GM23338 (cell line): ENCODE measurements at regions not wholly inside any gene's neighbourhood (a gene's known extent, or its start where the extent isn't known, plus 50 kb on each side); places are given as distances from the start of the nearest gene placed in this dataset.

Experiments used
- ATAC-seq: fragments of 200-7000 bp; cut with Tn5 transposase; 3 replicates; pipeline ENCODE4 v1.9.1; 2020
- DNase-seq: peaks from one replicate; pipeline ENCODE4 v3.0.0-alpha.2; 2015; ENCODE audit warnings: low spot score
- H2AFZ ChIP-seq: fragments of 200-600 bp; sonication (generic); 2 replicates; pipeline ENCODE4 v1.8.0; 2016; ENCODE audit warnings: antibody characterized with exemption, mild to moderate bottlenecking, moderate library complexity
- H3F3A ChIP-seq: fragments of 200-600 bp; sonication (generic); replicated peaks from 2 replicates; pipeline ENCODE4 v1.8.0; 2017; ENCODE audit warnings: antibody characterized with exemption, mixed run types, low read depth
- H3K27ac ChIP-seq: fragments of 200-600 bp; sonication (generic); 2 replicates; pipeline ENCODE4 v1.6.1; 2016; ENCODE audit warnings: low read depth
- H3K27me3 ChIP-seq: fragments of 200-600 bp; sonication (generic); 2 replicates; pipeline ENCODE4 v1.8.0; 2016; ENCODE audit warnings: mild to moderate bottlenecking, mixed run types, moderate library complexity; ENCODE audit not compliant: insufficient read depth
- H3K36me3 ChIP-seq: fragments of 200-600 bp; sonication (generic); 2 replicates; pipeline ENCODE4 v1.8.0; 2016; ENCODE audit warnings: mild to moderate bottlenecking; ENCODE audit not compliant: insufficient read depth
- H3K4me1 ChIP-seq: fragments of 200-600 bp; sonication (generic); 2 replicates; pipeline ENCODE4 v1.8.0; 2016; ENCODE audit warnings: mild to moderate bottlenecking, moderate library complexity; ENCODE audit not compliant: insufficient read depth
- H3K4me2 ChIP-seq: fragments of 200-600 bp; sonication (generic); 2 replicates; pipeline ENCODE4 v1.7.1; 2017; ENCODE audit warnings: mixed run types
- H3K4me3 ChIP-seq: fragments of 200-600 bp; sonication (generic); 2 replicates; pipeline ENCODE4 v1.6.1; 2016; ENCODE audit warnings: mixed run types
- H3K79me2 ChIP-seq: fragments of 200-600 bp; sonication (generic); replicated peaks from 2 replicates; pipeline ENCODE4 v1.8.0; 2017; ENCODE audit warnings: mild to moderate bottlenecking; ENCODE audit not compliant: insufficient read depth
- H3K9me2 ChIP-seq: fragments of 200-600 bp; sonication (generic); 2 replicates; pipeline ENCODE4 v1.8.0; 2017; ENCODE audit not compliant: insufficient read depth
- H4K20me1 ChIP-seq: fragments of 200-600 bp; sonication (generic); replicated peaks from 2 replicates; pipeline ENCODE4 v1.8.0; 2017; ENCODE audit warnings: mild to moderate bottlenecking; ENCODE audit not compliant: insufficient read depth
- H3K27ac Mint-ChIP-seq: 2 replicates; pipeline ENCODE4 v1.8.0; 2020; ENCODE audit warnings: inconsistent platforms, mild to moderate bottlenecking, moderate library complexity, mixed read lengths
- H3K27me3 Mint-ChIP-seq: 3 replicates; pipeline ENCODE4 v1.8.0; 2022; ENCODE audit warnings: low read depth, mild to moderate bottlenecking, moderate library complexity, mixed read lengths, inconsistent platforms; ENCODE audit not compliant: insufficient read depth, poor library complexity
- H3K36me3 Mint-ChIP-seq: 3 replicates; pipeline ENCODE4 v1.8.0; 2021; ENCODE audit warnings: low read depth, mild to moderate bottlenecking, inconsistent platforms, moderate library complexity, mixed read lengths
- H3K4me1 Mint-ChIP-seq: 3 replicates; pipeline ENCODE4 v1.8.0; 2020; ENCODE audit warnings: mild to moderate bottlenecking, inconsistent platforms, mixed read lengths
- H3K4me3 Mint-ChIP-seq: 3 replicates; pipeline ENCODE4 v1.8.0; 2021; ENCODE audit warnings: moderate library complexity, mild to moderate bottlenecking, inconsistent platforms, mixed read lengths
- H3K9me3 Mint-ChIP-seq: 3 replicates; pipeline ENCODE4 v1.8.0; 2020; ENCODE audit warnings: moderate library complexity, mild to moderate bottlenecking, inconsistent platforms, mixed read lengths
- CREB1 ChIP-seq: fragments of 250-450 bp; sonication (Bioruptor Pico); IDR thresholded peaks from 2 replicates; pipeline ENCODE4 v1.5.0; 2020; ENCODE audit warnings: low read depth, mild to moderate bottlenecking, moderate library complexity
- EZH2 ChIP-seq: fragments of 200-600 bp; sonication (generic); IDR thresholded peaks from one replicate; pipeline ENCODE4 v1.8.0; 2017; ENCODE audit warnings: antibody characterized with exemption, mild to moderate bottlenecking, low read depth; ENCODE audit not compliant: unreplicated experiment
- EZH2phosphoT487 ChIP-seq: fragments of 200-600 bp; sonication (generic); IDR thresholded peaks from one replicate; pipeline ENCODE4 v1.8.1; 2018; ENCODE audit warnings: antibody characterized with exemption; ENCODE audit not compliant: unreplicated experiment
- JUNB ChIP-seq: IDR thresholded peaks from one replicate; pipeline ENCODE4 v1.6.1; 2016; ENCODE audit warnings: antibody characterized with exemption; ENCODE audit not compliant: unreplicated experiment
- NANOG ChIP-seq: IDR thresholded peaks from 2 replicates; pipeline ENCODE4 v1.6.1; 2016; ENCODE audit warnings: antibody characterized with exemption, borderline replicate concordance
- POLR2AphosphoS5 ChIP-seq: IDR thresholded peaks from 2 replicates; pipeline ENCODE4 v1.6.1; 2016; ENCODE audit warnings: antibody characterized with exemption, low read depth
- STAT1 ChIP-seq: IDR thresholded peaks from one replicate; pipeline ENCODE4 v1.6.1; 2016; ENCODE audit warnings: antibody characterized with exemption; ENCODE audit not compliant: unreplicated experiment
- ZNF114 ChIP-seq: fragments of 250-450 bp; sonication (Bioruptor Pico); IDR thresholded peaks from 2 replicates; pipeline ENCODE4 v1.5.0; 2020; ENCODE audit warnings: mild to moderate bottlenecking, moderate library complexity
- ZNF331 ChIP-seq: fragments of 250-450 bp; sonication (Bioruptor Pico); IDR thresholded peaks from 2 replicates; pipeline ENCODE4 v1.5.0; 2020; ENCODE audit warnings: low read depth, mild to moderate bottlenecking, moderate library complexity
- TF ChIP-seq, protein P1 (sequence below), 2 experiments: fragments of 200-600 bp in 1 of 2; sonication (generic) in 1 of 2; conservative IDR thresholded peaks; 2 replicates each; pipeline versions ENCODE4 v1.5.1 to v1.6.1; 2016 to 2017; ENCODE audit warnings: antibody characterized with exemption in 2 of 2, low read depth in 2 of 2, mild to moderate bottlenecking in 2 of 2, moderate library complexity in 1 of 2
- TF ChIP-seq, protein P2 (sequence below): IDR thresholded peaks from one replicate; pipeline ENCODE4 v1.6.1; 2018; ENCODE audit warnings: antibody characterized with exemption; ENCODE audit not compliant: unreplicated experiment
- TF ChIP-seq, protein P3 (sequence below): IDR thresholded peaks from 2 replicates; pipeline ENCODE4 v1.6.1; 2016; ENCODE audit warnings: antibody characterized with exemption
- TF ChIP-seq, protein P4 (sequence below): fragments of 250-450 bp; sonication (Bioruptor Pico); IDR thresholded peaks from 2 replicates; pipeline ENCODE4 v1.5.0; 2020; ENCODE audit warnings: mild to moderate bottlenecking, moderate library complexity

DNA sequence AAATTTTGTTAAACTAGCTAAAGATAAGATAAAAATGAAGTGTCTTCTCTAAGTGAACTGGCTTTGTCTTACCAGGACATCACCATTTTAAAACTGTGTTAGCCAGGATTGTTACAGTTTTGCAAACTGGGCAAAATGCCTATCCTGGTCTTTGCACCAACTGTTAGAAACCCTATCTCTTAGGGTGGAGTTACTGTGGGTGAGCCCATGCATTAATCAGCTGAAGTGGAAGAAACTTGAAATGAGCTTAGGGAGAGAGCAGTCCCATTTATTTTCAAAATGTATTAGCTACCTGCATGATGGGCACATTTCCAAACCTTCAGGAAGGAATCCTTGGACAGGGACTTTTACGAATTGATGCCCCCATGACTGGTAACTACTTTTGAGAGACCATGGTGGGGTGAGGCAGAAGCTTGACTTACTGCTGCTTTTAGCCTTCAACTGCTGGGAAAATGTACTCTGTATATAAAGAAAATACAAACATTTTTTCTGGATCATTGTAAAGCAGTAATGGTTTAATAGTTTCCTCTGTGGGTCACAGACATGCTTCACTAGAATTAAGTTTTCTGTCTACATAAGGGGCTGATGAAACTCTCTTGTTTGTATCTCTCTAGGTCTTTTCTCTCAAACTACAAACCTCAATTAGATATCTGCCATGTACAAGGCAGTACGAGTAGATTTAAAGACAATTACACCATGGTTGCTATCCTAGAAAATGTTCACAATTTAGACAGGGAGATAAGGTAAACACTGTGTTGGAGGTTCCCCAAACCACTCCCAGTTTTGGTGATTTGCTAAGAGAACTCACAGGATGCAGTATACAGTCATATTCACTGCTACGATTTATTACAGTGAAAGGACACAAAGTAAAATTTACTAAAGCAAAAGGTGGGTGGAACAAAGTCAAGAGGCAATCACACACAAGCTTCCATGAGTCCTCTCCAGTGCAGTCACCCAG, 321.4 kb upstream of the MMADHC start:
- H2AFZ ChIP-seq: no peak overlapping the region
- Mint-ChIP-seq H3K27ac (no peak overlapping the region), H3K9me3 (no peaks in the 10 kb centered on the region; the same call in 2 of the 3 replicates), H3K4me3 (no peak overlapping the region), H3K4me1 (0 out of 3 replicates have a peak, but pooled peaks cover 4% of the 10 kb centered on the region), H3K27me3 (no peaks in the 10 kb centered on the region), H3K36me3 (no peaks in the 10 kb centered on the region)
- ATAC-seq: no peak
- no peaks in the 10 kb centered on the region for H3K27me3 ChIP-seq
- TF ChIP-seq STAT1 (no peak), EZH2 (no peak), POLR2AphosphoS5 (no peak), CREB1 (CRISPR knock-in tag) (no peak), EZH2phosphoT487 (no peak), ZNF114 (no peak), JUNB (no peak), ZNF331 (CRISPR knock-in tag) (no peak), NANOG (no peak)
- TF ChIP-seq, protein P1, sequence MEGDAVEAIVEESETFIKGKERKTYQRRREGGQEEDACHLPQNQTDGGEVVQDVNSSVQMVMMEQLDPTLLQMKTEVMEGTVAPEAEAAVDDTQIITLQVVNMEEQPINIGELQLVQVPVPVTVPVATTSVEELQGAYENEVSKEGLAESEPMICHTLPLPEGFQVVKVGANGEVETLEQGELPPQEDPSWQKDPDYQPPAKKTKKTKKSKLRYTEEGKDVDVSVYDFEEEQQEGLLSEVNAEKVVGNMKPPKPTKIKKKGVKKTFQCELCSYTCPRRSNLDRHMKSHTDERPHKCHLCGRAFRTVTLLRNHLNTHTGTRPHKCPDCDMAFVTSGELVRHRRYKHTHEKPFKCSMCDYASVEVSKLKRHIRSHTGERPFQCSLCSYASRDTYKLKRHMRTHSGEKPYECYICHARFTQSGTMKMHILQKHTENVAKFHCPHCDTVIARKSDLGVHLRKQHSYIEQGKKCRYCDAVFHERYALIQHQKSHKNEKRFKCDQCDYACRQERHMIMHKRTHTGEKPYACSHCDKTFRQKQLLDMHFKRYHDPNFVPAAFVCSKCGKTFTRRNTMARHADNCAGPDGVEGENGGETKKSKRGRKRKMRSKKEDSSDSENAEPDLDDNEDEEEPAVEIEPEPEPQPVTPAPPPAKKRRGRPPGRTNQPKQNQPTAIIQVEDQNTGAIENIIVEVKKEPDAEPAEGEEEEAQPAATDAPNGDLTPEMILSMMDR (conservative IDR thresholded peaks at IDR 0.05; ENCODE audit: low read depth in 2 of 2): no peak
- TF ChIP-seq, protein P2, sequence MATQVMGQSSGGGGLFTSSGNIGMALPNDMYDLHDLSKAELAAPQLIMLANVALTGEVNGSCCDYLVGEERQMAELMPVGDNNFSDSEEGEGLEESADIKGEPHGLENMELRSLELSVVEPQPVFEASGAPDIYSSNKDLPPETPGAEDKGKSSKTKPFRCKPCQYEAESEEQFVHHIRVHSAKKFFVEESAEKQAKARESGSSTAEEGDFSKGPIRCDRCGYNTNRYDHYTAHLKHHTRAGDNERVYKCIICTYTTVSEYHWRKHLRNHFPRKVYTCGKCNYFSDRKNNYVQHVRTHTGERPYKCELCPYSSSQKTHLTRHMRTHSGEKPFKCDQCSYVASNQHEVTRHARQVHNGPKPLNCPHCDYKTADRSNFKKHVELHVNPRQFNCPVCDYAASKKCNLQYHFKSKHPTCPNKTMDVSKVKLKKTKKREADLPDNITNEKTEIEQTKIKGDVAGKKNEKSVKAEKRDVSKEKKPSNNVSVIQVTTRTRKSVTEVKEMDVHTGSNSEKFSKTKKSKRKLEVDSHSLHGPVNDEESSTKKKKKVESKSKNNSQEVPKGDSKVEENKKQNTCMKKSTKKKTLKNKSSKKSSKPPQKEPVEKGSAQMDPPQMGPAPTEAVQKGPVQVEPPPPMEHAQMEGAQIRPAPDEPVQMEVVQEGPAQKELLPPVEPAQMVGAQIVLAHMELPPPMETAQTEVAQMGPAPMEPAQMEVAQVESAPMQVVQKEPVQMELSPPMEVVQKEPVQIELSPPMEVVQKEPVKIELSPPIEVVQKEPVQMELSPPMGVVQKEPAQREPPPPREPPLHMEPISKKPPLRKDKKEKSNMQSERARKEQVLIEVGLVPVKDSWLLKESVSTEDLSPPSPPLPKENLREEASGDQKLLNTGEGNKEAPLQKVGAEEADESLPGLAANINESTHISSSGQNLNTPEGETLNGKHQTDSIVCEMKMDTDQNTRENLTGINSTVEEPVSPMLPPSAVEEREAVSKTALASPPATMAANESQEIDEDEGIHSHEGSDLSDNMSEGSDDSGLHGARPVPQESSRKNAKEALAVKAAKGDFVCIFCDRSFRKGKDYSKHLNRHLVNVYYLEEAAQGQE: no peak
- TF ChIP-seq, protein P3, sequence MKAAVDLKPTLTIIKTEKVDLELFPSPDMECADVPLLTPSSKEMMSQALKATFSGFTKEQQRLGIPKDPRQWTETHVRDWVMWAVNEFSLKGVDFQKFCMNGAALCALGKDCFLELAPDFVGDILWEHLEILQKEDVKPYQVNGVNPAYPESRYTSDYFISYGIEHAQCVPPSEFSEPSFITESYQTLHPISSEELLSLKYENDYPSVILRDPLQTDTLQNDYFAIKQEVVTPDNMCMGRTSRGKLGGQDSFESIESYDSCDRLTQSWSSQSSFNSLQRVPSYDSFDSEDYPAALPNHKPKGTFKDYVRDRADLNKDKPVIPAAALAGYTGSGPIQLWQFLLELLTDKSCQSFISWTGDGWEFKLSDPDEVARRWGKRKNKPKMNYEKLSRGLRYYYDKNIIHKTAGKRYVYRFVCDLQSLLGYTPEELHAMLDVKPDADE: no peak
- TF ChIP-seq, protein P4, sequence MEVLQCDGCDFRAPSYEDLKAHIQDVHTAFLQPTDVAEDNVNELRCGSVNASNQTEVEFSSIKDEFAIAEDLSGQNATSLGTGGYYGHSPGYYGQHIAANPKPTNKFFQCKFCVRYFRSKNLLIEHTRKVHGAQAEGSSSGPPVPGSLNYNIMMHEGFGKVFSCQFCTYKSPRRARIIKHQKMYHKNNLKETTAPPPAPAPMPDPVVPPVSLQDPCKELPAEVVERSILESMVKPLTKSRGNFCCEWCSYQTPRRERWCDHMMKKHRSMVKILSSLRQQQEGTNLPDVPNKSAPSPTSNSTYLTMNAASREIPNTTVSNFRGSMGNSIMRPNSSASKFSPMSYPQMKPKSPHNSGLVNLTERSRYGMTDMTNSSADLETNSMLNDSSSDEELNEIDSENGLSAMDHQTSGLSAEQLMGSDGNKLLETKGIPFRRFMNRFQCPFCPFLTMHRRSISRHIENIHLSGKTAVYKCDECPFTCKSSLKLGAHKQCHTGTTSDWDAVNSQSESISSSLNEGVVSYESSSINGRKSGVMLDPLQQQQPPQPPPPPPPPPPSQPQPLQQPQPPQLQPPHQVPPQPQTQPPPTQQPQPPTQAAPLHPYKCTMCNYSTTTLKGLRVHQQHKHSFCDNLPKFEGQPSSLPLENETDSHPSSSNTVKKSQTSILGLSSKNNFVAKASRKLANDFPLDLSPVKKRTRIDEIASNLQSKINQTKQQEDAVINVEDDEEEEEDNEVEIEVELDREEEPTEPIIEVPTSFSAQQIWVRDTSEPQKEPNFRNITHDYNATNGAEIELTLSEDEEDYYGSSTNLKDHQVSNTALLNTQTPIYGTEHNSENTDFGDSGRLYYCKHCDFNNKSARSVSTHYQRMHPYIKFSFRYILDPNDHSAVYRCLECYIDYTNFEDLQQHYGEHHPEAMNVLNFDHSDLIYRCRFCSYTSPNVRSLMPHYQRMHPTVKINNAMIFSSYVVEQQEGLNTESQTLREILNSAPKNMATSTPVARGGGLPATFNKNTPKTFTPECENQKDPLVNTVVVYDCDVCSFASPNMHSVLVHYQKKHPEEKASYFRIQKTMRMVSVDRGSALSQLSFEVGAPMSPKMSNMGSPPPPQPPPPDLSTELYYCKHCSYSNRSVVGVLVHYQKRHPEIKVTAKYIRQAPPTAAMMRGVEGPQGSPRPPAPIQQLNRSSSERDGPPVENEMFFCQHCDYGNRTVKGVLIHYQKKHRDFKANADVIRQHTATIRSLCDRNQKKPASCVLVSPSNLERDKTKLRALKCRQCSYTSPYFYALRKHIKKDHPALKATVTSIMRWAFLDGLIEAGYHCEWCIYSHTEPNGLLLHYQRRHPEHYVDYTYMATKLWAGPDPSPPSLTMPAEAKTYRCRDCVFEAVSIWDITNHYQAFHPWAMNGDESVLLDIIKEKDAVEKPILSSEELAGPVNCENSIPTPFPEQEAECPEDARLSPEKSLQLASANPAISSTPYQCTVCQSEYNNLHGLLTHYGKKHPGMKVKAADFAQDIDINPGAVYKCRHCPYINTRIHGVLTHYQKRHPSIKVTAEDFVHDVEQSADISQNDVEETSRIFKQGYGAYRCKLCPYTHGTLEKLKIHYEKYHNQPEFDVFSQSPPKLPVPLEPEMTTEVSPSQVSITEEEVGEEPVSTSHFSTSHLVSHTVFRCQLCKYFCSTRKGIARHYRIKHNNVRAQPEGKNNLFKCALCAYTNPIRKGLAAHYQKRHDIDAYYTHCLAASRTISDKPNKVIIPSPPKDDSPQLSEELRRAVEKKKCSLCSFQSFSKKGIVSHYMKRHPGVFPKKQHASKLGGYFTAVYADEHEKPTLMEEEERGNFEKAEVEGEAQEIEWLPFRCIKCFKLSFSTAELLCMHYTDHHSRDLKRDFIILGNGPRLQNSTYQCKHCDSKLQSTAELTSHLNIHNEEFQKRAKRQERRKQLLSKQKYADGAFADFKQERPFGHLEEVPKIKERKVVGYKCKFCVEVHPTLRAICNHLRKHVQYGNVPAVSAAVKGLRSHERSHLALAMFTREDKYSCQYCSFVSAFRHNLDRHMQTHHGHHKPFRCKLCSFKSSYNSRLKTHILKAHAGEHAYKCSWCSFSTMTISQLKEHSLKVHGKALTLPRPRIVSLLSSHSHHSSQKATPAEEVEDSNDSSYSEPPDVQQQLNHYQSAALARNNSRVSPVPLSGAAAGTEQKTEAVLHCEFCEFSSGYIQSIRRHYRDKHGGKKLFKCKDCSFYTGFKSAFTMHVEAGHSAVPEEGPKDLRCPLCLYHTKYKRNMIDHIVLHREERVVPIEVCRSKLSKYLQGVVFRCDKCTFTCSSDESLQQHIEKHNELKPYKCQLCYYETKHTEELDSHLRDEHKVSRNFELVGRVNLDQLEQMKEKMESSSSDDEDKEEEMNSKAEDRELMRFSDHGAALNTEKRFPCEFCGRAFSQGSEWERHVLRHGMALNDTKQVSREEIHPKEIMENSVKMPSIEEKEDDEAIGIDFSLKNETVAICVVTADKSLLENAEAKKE (CRISPR knock-in tag): no peak
- no peak overlapping the region for H3K4me2 ChIP-seq
- H3K4me3 ChIP-seq: no peak overlapping the region
- no peaks in the 10 kb centered on the region for H3F3A ChIP-seq
- no peaks in the 10 kb centered on the region for H3K4me1 ChIP-seq
- no peak overlapping the region for H3K27ac ChIP-seq
- H3K79me2 ChIP-seq: no peaks in the 10 kb centered on the region
- DNase-seq: no peak
- peaks cover 7% of the 10 kb centered on the region; the same call in 1 of the 2 replicates for H3K9me2 ChIP-seq
- no peaks in the 10 kb centered on the region for H4K20me1 ChIP-seq
- H3K36me3 ChIP-seq: no peaks in the 10 kb centered on the region
